ENCODE measurements at regions not wholly inside any gene's neighbourhood (a gene's known extent, or its start where the extent isn't known, plus 50 kb on each side); places are given as distances from the start of the nearest gene placed in this dataset.
"Not testable (repeated sequence)": the region's sequence is repeated elsewhere in the genome, so short reads cannot be mapped to it uniquely, and the experiment has no call there.

GRCh38 chr6:69623357-69623756 lies 173.5 kb downstream of the LMBRD1 start:
- Histone ChIP-seq H3K4me3 (no peak overlapping the region), H3K27me3 (no peaks in the 10 kb centered on the region), H3K9me3 (no peaks in the 10 kb centered on the region), H3K36me3 (no peaks in the 10 kb centered on the region)
- DNase-seq: no peak

- DNase-seq: no peak
- Histone ChIP-seq H3K4me3 (no peak overlapping the region), H3K9me3 (no peaks in the 10 kb centered on the region), H3K36me3 (no peaks in the 10 kb centered on the region), H3K27me3 (no peaks in the 10 kb centered on the region)
These were observed 173.9 kb downstream of the LMBRD1 start for GRCh38 chr6:69622924-69623323.

GRCh38 chr6:69622230-69622629 lies 174.6 kb downstream of the LMBRD1 start:
- Histone ChIP-seq H3K27me3 (no peaks in the 10 kb centered on the region), H3K9me3 (no peaks in the 10 kb centered on the region), H3K4me3 (no peak overlapping the region), H3K36me3 (no peaks in the 10 kb centered on the region)
- DNase-seq: no peak

GRCh38 chr6:69617163-69617562 lies 179.6 kb downstream of the LMBRD1 start:
- Histone ChIP-seq H3K27me3 (no peaks in the 10 kb centered on the region), H3K4me3 (no peak overlapping the region), H3K36me3 (no peaks in the 10 kb centered on the region), H3K9me3 (no peaks in the 10 kb centered on the region)
- DNase-seq: no peak

GRCh38 chr6:69609836-69610472 lies 186.9 kb downstream of the LMBRD1 start:
- H3K4me3 ChIP-seq: no peak overlapping the region
- H3K36me3 ChIP-seq: no peaks in the 10 kb centered on the region
- no peaks in the 10 kb centered on the region for H3K27me3 ChIP-seq
- DNase-seq: no peak
- H3K9me3 ChIP-seq: no peaks in the 10 kb centered on the region

GRCh38 chr6:69601132-69601531 lies 195.7 kb downstream of the LMBRD1 start:
- Histone ChIP-seq H3K27me3 (no peaks in the 10 kb centered on the region), H3K9me3 (no peaks in the 10 kb centered on the region), H3K36me3 (no peaks in the 10 kb centered on the region), H3K4me3 (no peak overlapping the region)
- no peak for DNase-seq

GRCh38 chr6:69594405-69594804 lies 202.4 kb downstream of the LMBRD1 start:
- H3K9me3 ChIP-seq: no peaks in the 10 kb centered on the region
- no peak overlapping the region for H3K4me3 ChIP-seq
- no peak for DNase-seq
- H3K27me3 ChIP-seq: no peaks in the 10 kb centered on the region
- H3K36me3 ChIP-seq: no peaks in the 10 kb centered on the region

GRCh38 chr6:69593706-69594105 lies 203.1 kb downstream of the LMBRD1 start:
- H3K4me3 ChIP-seq: no peak overlapping the region
- peak; percentile 0 for DNase-seq
- H3K36me3 ChIP-seq: no peaks in the 10 kb centered on the region
- no peaks in the 10 kb centered on the region for H3K27me3 ChIP-seq
- H3K9me3 ChIP-seq: no peaks in the 10 kb centered on the region

- DNase-seq: no peak
- no peaks in the 10 kb centered on the region for H3K27me3 ChIP-seq
- H3K9me3 ChIP-seq: no peaks in the 10 kb centered on the region
These were observed 207.2 kb downstream of the LMBRD1 start for GRCh38 chr6:69589626-69590025.

GRCh38 chr6:69584913-69585729 lies 211.7 kb downstream of the LMBRD1 start:
- no peak overlapping the region for H3K4me3 ChIP-seq

More at GRCh38 chr6:69589626-69590025, 207.2 kb downstream of the LMBRD1 start:
- Histone ChIP-seq H3K4me3 (no peak overlapping the region), H3K36me3 (no peaks in the 10 kb centered on the region)

GRCh38 chr6:69584536-69584912 lies 212.3 kb downstream of the LMBRD1 start:
- no peaks in the 10 kb centered on the region for H3K27me3 ChIP-seq
- no peak for DNase-seq
- no peaks in the 10 kb centered on the region for H3K36me3 ChIP-seq
- no peak overlapping the region for H3K4me3 ChIP-seq
- no peaks in the 10 kb centered on the region for H3K9me3 ChIP-seq

More at GRCh38 chr6:69584913-69585729, 211.7 kb downstream of the LMBRD1 start:
- Histone ChIP-seq H3K9me3 (no peaks in the 10 kb centered on the region), H3K27me3 (no peaks in the 10 kb centered on the region), H3K36me3 (no peaks in the 10 kb centered on the region)
- no peak for DNase-seq

GRCh38 chr6:69581581-69581980 lies 215.2 kb downstream of the LMBRD1 start:
- Histone ChIP-seq H3K36me3 (no peaks in the 10 kb centered on the region), H3K27me3 (no peaks in the 10 kb centered on the region), H3K4me3 (no peak overlapping the region), H3K9me3 (no peaks in the 10 kb centered on the region)
- DNase-seq: no peak

- no peaks in the 10 kb centered on the region for H3K27me3 ChIP-seq
- no peak for DNase-seq
- no peaks in the 10 kb centered on the region for H3K9me3 ChIP-seq
- no peak overlapping the region for H3K4me3 ChIP-seq
- H3K36me3 ChIP-seq: no peaks in the 10 kb centered on the region
These were observed 216.1 kb downstream of the LMBRD1 start for GRCh38 chr6:69580706-69581105.

GRCh38 chr6:69578361-69578890 lies 218.4 kb downstream of the LMBRD1 start:
- no peak for DNase-seq
- no peaks in the 10 kb centered on the region for H3K27me3 ChIP-seq
- H3K36me3 ChIP-seq: no peaks in the 10 kb centered on the region
- no peaks in the 10 kb centered on the region for H3K9me3 ChIP-seq
- no peak overlapping the region for H3K4me3 ChIP-seq

- H3K27me3 ChIP-seq: no peaks in the 10 kb centered on the region
- H3K36me3 ChIP-seq: no peaks in the 10 kb centered on the region
- no peak for DNase-seq
- no peaks in the 10 kb centered on the region for H3K9me3 ChIP-seq
- no peak overlapping the region for H3K4me3 ChIP-seq
These were observed 225.6 kb downstream of the LMBRD1 start for GRCh38 chr6:69571234-69571633.

- Histone ChIP-seq H3K27me3 (no peaks in the 10 kb centered on the region), H3K4me3 (no peak overlapping the region), H3K36me3 (no peaks in the 10 kb centered on the region), H3K9me3 (no peaks in the 10 kb centered on the region)
- no peak for DNase-seq
These were observed 226.7 kb downstream of the LMBRD1 start for GRCh38 chr6:69570106-69570505.

- H3K9me3 ChIP-seq: not testable (repeated sequence)
These were observed 236.2 kb downstream of the LMBRD1 start for GRCh38 chr6:69560597-69560996.

More at GRCh38 chr6:69560597-69560996, 236.2 kb downstream of the LMBRD1 start:
- not testable (repeated sequence) for H3K4me3 ChIP-seq, DNase-seq, H3K27me3 ChIP-seq, H3K36me3 ChIP-seq
